OCI-LY3 (cell line): ENCODE measurements at regions not wholly inside any gene's neighbourhood (a gene's known extent, or its start where the extent isn't known, plus 50 kb on each side); places are given as distances from the start of the nearest gene placed in this dataset.

ENCODE experiments used
- EZH2phosphoT487 ChIP-seq: fragments of 200-600 bp; shearing (Covaris generic); IDR thresholded peaks from 2 replicates; pipeline ENCODE4 v1.6.1; 2018; ENCODE audit warnings: antibody characterized with exemption, mixed run types, low read depth
- TF ChIP-seq, protein P1 (sequence below): fragments of 200-600, 300-600 bp; sonication (generic); IDR thresholded peaks from 2 replicates; pipeline ENCODE4 v1.5.1; 2014; ENCODE audit warnings: antibody characterized with exemption, low read length, low read depth

DNA sequence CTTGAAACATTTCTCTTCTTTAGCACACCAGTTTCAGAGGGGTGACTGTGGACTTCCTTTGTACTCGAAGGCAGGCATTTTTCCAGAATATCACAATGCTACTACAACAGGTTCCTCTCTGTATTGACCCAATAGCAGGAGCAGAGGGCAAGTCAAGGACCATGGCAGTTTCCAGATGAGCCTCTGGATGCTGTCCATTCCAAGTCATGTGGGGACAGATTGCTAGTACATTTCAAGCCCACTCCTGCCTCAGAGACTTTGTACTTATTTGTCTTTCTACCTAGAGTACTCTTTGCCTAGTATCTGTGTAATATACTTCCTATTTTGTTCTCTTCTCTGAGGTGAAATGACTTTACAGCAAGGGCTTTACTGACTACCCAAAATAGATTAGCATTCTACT lies 373.9 kb downstream of the PIK3C3 start:
- TF ChIP-seq, protein P1, sequence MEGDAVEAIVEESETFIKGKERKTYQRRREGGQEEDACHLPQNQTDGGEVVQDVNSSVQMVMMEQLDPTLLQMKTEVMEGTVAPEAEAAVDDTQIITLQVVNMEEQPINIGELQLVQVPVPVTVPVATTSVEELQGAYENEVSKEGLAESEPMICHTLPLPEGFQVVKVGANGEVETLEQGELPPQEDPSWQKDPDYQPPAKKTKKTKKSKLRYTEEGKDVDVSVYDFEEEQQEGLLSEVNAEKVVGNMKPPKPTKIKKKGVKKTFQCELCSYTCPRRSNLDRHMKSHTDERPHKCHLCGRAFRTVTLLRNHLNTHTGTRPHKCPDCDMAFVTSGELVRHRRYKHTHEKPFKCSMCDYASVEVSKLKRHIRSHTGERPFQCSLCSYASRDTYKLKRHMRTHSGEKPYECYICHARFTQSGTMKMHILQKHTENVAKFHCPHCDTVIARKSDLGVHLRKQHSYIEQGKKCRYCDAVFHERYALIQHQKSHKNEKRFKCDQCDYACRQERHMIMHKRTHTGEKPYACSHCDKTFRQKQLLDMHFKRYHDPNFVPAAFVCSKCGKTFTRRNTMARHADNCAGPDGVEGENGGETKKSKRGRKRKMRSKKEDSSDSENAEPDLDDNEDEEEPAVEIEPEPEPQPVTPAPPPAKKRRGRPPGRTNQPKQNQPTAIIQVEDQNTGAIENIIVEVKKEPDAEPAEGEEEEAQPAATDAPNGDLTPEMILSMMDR, result no peak
- TF ChIP-seq EZH2phosphoT487, result no peak
